Keratinocyte (primary cell): ENCODE measurements at regions not wholly inside any gene's neighbourhood (a gene's known extent, or its start where the extent isn't known, plus 50 kb on each side); places are given as distances from the start of the nearest gene placed in this dataset.

Experiments used
- CTCF ChIP-seq, 3 experiments: IDR thresholded peaks in 1 of 3; conservative IDR thresholded peaks in 1 of 3; optimal IDR thresholded peaks in 1 of 3; 2 replicates in 2 of 3; 3 replicates in 1 of 3; pipeline versions ENCODE3 to v1.5.1; 2011; ENCODE audit warnings: low read length in 3 of 3, mild to moderate bottlenecking in 3 of 3, moderate library complexity in 2 of 3, control low read depth in 1 of 3, inconsistent platforms in 1 of 3; ENCODE audit not compliant: insufficient read depth in 2 of 3; ENCODE audit errors: extremely low read depth in 1 of 3
- EZH2 ChIP-seq: IDR thresholded peaks from one replicate; pipeline ENCODE4 v1.6.1; 2012; ENCODE audit warnings: inconsistent platforms, mild to moderate bottlenecking, low read length, moderate library complexity

- no peak for TF ChIP-seq CTCF (optimal IDR thresholded peaks at IDR 0.05 in 1 of 3, IDR thresholded peaks at IDR 0.05 in 1 of 3, conservative IDR thresholded peaks at IDR 0.05 in 1 of 3; ENCODE audit: extremely low read depth in 1 of 3, insufficient read depth in 2 of 3, low read length in 3 of 3)
- no peak for TF ChIP-seq EZH2
Measured at GRCh38 chr4:178196751-178197374, 754.6 kb upstream of the AGA start.
